ENCODE measurements at regions not wholly inside any gene's neighbourhood (a gene's known extent, or its start where the extent isn't known, plus 50 kb on each side); places are given as distances from the start of the nearest gene placed in this dataset.

DNA sequence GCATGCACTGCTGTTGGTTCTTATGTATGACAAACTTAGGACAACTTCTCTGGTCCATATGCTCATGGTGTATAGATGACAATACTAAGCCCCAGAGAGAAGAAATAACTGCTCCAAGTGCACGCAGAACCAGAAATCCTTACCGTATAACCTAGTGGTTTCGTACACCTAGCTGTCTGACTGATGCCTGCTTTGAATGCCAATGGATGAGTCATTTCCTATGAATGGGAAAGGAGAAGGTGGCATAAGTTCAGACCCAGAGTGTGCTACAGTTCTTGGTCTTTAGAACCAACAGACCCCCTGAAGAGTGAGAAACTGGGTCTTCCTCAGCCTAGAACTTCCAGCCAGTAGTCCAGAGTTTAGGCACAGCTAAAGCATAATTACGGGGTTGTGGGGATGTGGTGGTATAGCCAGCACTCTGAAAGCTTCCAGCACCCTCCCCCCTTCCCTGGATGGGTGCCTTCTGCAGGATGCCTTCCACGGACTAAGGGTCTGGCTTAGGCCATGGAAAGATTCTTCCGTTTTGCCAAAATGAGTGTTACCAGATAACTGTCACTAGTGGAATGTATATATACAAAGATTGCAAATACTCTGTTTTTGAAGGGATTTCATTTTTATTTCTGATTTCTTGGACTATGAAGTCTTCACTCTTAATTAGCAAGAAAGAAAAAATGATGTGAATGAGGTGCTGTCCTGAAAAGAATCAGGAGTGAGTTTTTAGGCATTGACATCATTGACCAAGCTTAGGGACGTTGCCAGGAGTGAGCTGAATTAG, 84.6 kb upstream of the PACRGL start:
- DNase-seq = no peak

DNA sequence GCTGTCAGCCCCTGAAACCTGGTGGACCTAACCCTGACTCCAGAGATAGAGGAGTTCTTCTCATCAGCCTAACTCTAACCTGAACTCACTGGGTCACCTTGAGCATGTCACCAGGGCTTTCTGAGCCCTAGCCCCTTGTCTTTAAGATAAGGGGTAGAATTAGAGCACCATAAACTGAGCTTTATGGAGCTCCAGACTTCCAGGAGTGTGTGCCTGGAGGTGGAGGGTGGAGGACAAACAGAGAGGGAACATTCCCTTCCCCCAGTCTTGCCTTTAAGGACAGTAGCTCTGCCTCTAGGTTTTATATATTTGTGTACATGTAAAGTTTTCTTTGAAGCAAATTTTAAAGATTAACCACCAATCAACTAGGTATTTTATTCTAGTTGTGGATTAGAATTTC, 83.9 kb upstream of the PACRGL start:
- DNase-seq = no peak

DNA sequence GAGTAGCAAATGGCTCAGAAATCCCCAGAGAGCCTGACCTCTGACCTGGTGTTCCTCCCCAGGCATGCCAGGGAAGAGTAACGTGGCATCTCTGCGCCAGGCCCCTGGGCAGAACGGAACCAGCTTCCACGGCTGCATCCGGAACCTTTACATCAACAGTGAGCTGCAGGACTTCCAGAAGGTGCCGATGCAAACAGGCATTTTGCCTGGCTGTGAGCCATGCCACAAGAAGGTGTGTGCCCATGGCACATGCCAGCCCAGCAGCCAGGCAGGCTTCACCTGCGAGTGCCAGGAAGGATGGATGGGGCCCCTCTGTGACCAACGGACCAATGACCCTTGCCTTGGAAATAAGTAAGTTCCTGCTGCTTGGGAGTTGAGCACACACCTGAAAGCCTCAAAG, 83.4 kb upstream of the PACRGL start:
- DNase-seq = no peak

DNA sequence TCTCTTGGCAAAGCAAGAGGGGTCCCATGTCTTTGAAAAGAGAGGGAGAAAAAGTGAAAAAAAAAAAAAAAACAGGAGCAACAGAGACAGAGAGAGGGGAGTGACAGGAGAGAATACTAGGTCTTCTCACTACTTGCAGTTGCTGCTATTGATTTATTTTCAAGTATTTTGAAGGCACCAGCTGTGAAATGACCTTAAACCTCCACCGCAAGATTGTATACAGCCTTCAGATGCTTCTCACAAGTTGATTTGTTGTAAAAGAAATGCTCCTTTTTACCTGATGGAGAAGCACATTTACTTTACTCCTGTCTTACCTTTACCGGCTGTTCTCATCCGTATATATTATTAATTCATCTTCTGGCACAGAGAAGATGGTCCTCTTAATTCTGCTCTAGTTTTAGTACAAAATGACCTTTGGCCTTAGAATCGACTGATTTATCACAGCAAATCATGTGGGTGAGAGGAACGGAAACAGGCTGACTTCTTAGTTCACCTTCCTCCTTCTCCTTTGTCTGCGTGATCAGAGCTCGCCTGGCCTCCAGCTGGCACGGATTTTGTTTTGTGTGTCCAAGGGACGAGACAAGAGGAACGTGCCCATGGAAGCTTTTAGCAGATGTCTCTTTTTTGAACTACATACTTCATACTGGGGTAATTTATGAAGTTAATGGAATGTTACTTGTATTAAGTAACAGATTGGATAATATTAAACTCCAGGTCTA, 82.4 kb upstream of the PACRGL start:
- DNase-seq = no peak

DNA sequence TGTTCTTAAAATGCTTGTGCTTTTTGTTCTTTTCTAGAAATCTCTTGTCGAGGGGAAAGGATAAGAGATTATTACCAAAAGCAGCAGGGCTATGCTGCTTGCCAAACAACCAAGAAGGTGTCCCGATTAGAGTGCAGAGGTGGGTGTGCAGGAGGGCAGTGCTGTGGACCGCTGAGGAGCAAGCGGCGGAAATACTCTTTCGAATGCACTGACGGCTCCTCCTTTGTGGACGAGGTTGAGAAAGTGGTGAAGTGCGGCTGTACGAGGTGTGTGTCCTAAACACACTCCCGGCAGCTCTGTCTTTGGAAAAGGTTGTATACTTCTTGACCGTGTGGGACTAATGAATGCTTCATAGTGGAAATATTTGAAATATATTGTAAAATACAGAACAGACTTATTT, 81.5 kb upstream of the PACRGL start:
- no peak for DNase-seq

DNA sequence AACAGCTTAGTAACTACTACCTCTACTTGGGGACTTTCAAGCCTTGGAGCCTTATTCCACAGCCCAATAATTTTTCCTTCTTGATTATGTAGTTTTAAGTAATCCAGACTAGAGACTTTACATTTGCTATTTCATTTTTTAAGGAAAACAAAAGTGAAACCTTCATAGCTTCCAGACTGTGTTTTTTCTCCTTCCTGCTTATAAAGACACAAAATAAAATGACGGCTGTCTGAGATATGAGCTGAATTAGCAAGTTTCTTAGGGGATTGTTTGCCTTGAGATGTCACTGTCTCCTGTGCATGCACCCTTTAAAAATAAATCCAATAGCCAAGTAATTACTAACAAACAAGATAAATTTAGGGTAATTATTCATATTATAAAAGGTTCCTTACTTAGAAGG, 78.8 kb upstream of the PACRGL start:
- DNase-seq = no peak

DNA sequence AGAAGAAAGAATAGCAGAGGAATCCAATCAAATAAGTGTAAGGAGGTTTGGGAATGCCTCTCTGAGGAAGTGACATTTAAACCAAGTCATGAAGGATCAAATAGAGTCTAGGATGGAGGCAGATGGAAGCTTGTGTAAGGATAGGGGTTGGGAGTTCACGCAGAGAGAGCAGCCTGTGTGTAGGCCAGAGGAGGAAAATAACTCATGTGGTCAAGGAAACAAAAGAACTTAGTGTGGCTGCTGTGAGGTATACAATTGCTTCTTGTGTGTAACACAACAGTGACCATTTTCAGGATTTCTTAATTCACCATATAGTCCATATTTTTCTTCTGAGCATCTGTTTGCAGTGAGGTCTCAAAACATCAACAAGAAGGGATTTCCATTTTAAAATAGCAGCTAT, 77.6 kb upstream of the PACRGL start:
- DNase-seq = no peak

- DNase-seq = no peak
Observed at GRCh38 chr4:20623939-20624338, 76.3 kb upstream of the PACRGL start.

- no peak for DNase-seq
Observed at GRCh38 chr4:20624793-20625374, 75.4 kb upstream of the PACRGL start.

GRCh38 chr4:20625426-20625825, 74.8 kb upstream of the PACRGL start:
- no peak for DNase-seq

DNA sequence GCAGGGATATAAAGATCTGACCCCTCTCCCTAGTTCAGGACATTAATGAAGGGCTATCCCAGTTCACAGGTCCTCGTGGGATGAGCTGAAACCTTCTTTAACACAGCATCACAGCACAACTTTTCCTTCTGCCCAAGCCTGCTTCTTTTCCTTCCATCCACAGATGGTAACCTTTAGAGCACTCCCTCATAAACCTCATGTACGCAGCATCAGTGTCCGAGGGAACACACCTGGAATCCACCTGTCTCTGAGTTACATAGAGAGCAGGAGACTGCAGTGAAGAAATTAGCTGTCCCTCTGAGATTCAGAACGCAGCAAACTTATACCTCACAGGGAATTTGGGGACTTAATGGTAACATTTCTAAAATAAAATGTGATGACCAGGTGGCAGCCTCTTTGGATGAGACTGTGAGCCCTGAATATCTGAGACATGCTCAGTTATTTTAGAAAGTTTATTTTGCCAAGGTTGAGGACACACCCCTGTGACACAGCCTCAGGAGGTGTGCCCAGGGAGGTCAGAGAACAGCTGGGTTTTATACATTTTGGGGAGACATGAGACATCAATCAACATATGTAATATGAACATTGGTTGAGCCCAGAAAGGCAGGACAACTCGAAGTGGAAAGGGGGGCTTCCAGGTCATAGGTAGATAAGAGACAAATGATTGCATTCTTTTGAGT, 73.8 kb upstream of the PACRGL start:
- DNase-seq = no peak

GRCh38 chr4:20627866-20628265, 72.4 kb upstream of the PACRGL start:
- DNase-seq = no peak

- DNase-seq = no peak
Observed at GRCh38 chr4:20629186-20630106, 70.8 kb upstream of the PACRGL start.

DNA sequence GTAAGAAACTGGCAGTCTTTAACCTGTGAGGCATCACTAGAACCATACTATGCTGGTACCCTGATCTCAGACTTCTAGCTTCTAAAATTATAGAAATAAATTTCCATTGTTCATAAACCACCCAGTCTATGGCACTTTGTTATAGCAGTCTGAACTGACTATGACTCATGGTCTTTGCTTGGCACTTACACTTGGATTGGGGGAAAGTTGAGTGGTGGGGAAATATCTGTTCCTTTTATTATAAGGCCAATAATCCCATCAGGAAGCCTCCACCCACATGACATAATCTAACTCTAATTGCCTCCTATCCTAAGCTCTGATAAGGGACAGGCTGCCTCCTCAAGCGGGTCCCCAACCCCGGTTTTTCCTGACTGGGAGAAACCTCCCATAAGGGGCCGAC, 61.4 kb upstream of the PACRGL start:
- DNase-seq = no peak

DNA sequence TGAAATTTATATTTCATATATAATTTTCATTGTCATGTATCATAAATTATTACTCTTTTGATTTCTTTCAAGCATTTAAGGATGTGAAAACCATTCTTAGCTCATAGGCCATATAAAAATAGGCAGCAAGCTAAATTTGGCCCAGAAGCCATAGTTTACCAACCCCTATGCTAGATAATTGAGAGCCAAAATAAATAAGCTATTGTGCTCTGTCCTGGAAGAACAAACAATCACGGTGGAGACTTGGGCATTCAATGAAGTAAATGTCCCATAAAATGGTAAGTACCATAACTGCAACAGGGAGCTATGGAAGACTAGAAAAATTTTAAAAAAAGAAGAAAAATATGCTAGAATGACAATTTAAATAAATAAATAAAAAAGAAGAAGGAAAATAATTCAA, 60.9 kb upstream of the PACRGL start:
- DNase-seq = peak; percentile 85

DNA sequence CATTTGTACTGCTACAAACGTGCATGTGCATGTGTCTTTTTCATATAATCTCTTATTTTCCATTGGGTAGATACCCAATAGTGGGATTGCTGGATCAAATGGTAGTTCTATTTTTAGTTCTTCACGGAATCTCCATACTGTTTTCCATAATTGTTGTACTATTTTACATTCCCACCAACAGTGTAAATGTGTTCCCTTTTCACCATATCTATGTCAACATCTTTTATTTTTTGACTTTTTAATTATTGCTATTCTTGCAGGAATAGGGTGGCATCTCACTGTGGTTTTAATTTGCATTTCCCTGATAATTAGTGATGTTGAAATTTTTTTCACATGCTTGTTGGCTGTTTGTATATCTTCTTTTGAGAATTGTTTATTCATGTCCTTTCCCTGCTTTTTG, 59.3 kb upstream of the PACRGL start:
- DNase-seq = no peak

DNA sequence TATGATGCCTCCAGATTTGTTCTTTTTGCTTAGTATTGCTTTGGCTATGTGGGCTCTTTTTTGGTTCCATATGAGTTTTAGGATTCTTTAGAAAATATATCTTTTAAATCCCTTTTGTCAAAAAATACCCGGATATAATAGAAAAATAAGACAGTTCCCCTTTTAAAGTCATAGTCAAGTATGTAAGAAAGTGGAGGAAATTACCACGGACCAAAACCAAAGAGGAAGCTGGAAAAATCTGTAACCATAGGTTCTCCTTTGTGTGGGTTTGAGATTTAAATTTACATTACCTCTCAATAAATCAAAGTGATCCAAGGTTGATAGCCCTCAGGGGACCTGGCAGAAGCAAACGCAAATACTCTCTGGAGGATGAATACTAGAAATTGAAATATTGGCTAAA, 58.3 kb upstream of the PACRGL start:
- DNase-seq = no peak

- no peak for DNase-seq
Observed at GRCh38 chr4:20643631-20644030, 56.6 kb upstream of the PACRGL start.

- DNase-seq = no peak
Observed at GRCh38 chr4:20645236-20645635, 55.0 kb upstream of the PACRGL start.

- no peak for DNase-seq
Observed at GRCh38 chr4:20646287-20646686, 54.0 kb upstream of the PACRGL start.
